WTC11 (cell line): ENCODE measurements at regions not wholly inside any gene's neighbourhood (a gene's known extent, or its start where the extent isn't known, plus 50 kb on each side); places are given as distances from the start of the nearest gene placed in this dataset.

ENCODE experiments used
- ATAC-seq: fragments of 200-7000 bp; cut with Tn5 transposase; 2 replicates; pipeline ENCODE4 v1.10.0; 2021; ENCODE audit warnings: mild to moderate bottlenecking, moderate library complexity
- CTCF ChIA-PET: fragments of 300-600 bp; sonication (Branson Sonifier 250); formaldehyde crosslinking; loops from one replicate; lab custom pipeline; 2021; ENCODE audit warnings: antibody characterized with exemption; lab: Charles Lee
- POLR2A ChIA-PET: fragments of 350-600 bp; sonication (Branson Sonifier 250); formaldehyde crosslinking; loops from one replicate; lab custom pipeline; 2021; ENCODE audit warnings: antibody characterized with exemption; lab: Charles Lee
- DNase-seq: peaks from one replicate; pipeline ENCODE4 v3.0.0; 2021; ENCODE audit warnings: low spot score
- H3K27ac Mint-ChIP-seq: 2 replicates; pipeline ENCODE4 v1.8.0; 2021; ENCODE audit warnings: mixed read lengths
- H3K27me3 Mint-ChIP-seq: 2 replicates; pipeline ENCODE4 v1.8.0; 2021; ENCODE audit warnings: low read depth, mild to moderate bottlenecking, moderate library complexity, mixed read lengths
- H3K36me3 Mint-ChIP-seq: 2 replicates; pipeline ENCODE4 v1.8.0; 2021; ENCODE audit warnings: mixed read lengths
- H3K4me1 Mint-ChIP-seq: 2 replicates; pipeline ENCODE4 v1.8.0; 2022; ENCODE audit warnings: mixed read lengths
- H3K4me3 Mint-ChIP-seq: 2 replicates; pipeline ENCODE4 v1.8.0; 2021; ENCODE audit warnings: mild to moderate bottlenecking, moderate library complexity, mixed read lengths
- H3K9me3 Mint-ChIP-seq: 2 replicates; pipeline ENCODE4 v1.8.0; 2021; ENCODE audit warnings: mixed read lengths
- ESRRA ChIP-seq: sonication (generic); formaldehyde crosslinking; IDR thresholded peaks from 2 replicates; pipeline ENCODE4 v1.8.1; 2022; ENCODE audit warnings: mild to moderate bottlenecking, missing genetic modification reagents, borderline replicate concordance
- GABPB1 ChIP-seq: sonication (generic); formaldehyde crosslinking; IDR thresholded peaks from 2 replicates; pipeline ENCODE4 v1.8.1; 2023; ENCODE audit warnings: mild to moderate bottlenecking, missing genetic modification reagents
- GRHL2 ChIP-seq: fragments of 250-450 bp; sonication (Bioruptor Pico); IDR thresholded peaks from 2 replicates; pipeline ENCODE4 v1.8.0; 2022; ENCODE audit warnings: mild to moderate bottlenecking, moderate library complexity; ENCODE audit not compliant: insufficient replicate concordance, severe bottlenecking
- GTF2I ChIP-seq: fragments of 250-450 bp; sonication (Bioruptor Pico); conservative IDR thresholded peaks from 2 replicates; pipeline ENCODE4 v1.4.0; 2021; ENCODE audit warnings: mild to moderate bottlenecking
- RELA ChIP-seq: sonication (generic); formaldehyde crosslinking; IDR thresholded peaks from 2 replicates; pipeline ENCODE4 v1.8.1; 2022; ENCODE audit warnings: missing genetic modification reagents, mild to moderate bottlenecking, borderline replicate concordance
- SOX15 ChIP-seq: fragments of 250-450 bp; sonication (Bioruptor Pico); IDR thresholded peaks from 2 replicates; pipeline ENCODE4 v1.9.0; 2021; ENCODE audit warnings: mild to moderate bottlenecking
- TEAD4 ChIP-seq: sonication (generic); formaldehyde crosslinking; IDR thresholded peaks from 2 replicates; pipeline ENCODE4 v1.8.0; 2022; ENCODE audit warnings: mild to moderate bottlenecking, missing genetic modification reagents
- ZNF416 ChIP-seq: fragments of 250-450 bp; sonication (Bioruptor Pico); IDR thresholded peaks from 2 replicates; pipeline ENCODE4 v1.9.0; 2021; ENCODE audit warnings: mild to moderate bottlenecking, inconsistent platforms
- TF ChIP-seq, protein P1 (sequence below): sonication (generic); formaldehyde crosslinking; IDR thresholded peaks from 2 replicates; pipeline ENCODE4 v1.8.1; 2023; ENCODE audit warnings: mild to moderate bottlenecking, moderate library complexity, missing genetic modification reagents
- TF ChIP-seq, protein P2 (sequence below): sonication (generic); formaldehyde crosslinking; conservative IDR thresholded peaks from 2 replicates; pipeline ENCODE4 v1.8.1; 2022; ENCODE audit warnings: mild to moderate bottlenecking, missing genetic modification reagents
- TF ChIP-seq, protein P3 (sequence below): fragments of 250-450 bp; sonication (Bioruptor Pico); IDR thresholded peaks from 2 replicates; pipeline ENCODE4 v1.9.0; 2021; ENCODE audit warnings: mild to moderate bottlenecking, borderline replicate concordance
- TF ChIP-seq, protein P4 (sequence below): sonication (generic); formaldehyde crosslinking; IDR thresholded peaks from 2 replicates; pipeline ENCODE4 v1.8.1; 2023; ENCODE audit warnings: mild to moderate bottlenecking, missing genetic modification reagents, moderate library complexity
- TF ChIP-seq, protein P5 (sequence below): fragments of 200-600 bp; IDR thresholded peaks from 2 replicates; pipeline ENCODE4 v1.8.0; 2022; ENCODE audit warnings: antibody characterized with exemption
- TF ChIP-seq, protein P6 (sequence below): fragments of 250-450 bp; sonication (Bioruptor Pico); IDR thresholded peaks from 2 replicates; pipeline ENCODE4 v2.1.2; 2022; ENCODE audit warnings: mild to moderate bottlenecking, moderate library complexity
- TF ChIP-seq, protein P7 (sequence below): sonication (generic); formaldehyde crosslinking; IDR thresholded peaks from 2 replicates; pipeline ENCODE4 v1.8.1; 2022; ENCODE audit warnings: mild to moderate bottlenecking, moderate library complexity, missing genetic modification reagents

DNA sequence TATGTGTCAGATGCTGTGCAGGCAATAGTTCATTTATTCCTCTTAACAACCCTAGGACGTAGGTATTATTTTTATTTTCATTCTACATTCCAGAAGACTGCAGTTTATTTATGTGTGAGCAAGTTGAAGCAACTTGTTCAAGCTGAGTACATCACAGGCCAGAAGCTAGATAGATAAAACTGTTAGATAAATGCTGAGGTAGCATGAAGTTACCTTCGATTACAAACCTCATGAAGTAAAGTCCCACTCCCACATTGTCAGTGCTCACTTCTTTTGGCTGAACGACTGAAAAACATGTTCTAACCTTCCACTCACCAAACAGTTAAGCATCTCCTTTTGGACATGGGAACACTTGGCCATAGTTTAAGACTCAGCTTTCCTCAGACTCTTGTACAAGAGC lies 439.2 kb downstream of the TNS1 start:
- ATAC-seq (no peak), DNase-seq (no peak)
- ChIA-PET CTCF (interaction anchor here (1.3 kb wide), 1 partner anchor 87 kb away, joined by 4 read pairs; no protein-coding TSS in a partner anchor), POLR2A (no interaction called here)
- TF ChIP-seq, protein P1, sequence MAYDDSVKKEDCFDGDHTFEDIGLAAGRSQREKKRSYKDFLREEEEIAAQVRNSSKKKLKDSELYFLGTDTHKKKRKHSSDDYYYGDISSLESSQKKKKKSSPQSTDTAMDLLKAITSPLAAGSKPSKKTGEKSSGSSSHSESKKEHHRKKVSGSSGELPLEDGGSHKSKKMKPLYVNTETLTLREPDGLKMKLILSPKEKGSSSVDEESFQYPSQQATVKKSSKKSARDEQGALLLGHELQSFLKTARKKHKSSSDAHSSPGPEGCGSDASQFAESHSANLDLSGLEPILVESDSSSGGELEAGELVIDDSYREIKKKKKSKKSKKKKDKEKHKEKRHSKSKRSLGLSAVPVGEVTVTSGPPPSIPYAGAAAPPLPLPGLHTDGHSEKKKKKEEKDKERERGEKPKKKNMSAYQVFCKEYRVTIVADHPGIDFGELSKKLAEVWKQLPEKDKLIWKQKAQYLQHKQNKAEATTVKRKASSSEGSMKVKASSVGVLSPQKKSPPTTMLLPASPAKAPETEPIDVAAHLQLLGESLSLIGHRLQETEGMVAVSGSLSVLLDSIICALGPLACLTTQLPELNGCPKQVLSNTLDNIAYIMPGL (CRISPR knock-in tag): no peak
- TF ChIP-seq, protein P2, sequence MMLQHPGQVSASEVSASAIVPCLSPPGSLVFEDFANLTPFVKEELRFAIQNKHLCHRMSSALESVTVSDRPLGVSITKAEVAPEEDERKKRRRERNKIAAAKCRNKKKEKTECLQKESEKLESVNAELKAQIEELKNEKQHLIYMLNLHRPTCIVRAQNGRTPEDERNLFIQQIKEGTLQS (CRISPR knock-in tag): no peak
- Mint-ChIP-seq H3K36me3 (peaks cover 28% of the 10 kb centered on the region), H3K27me3 (peaks cover 5% of the 10 kb centered on the region), H3K9me3 (peaks cover 45% of the 10 kb centered on the region), H3K27ac (no peak overlapping the region), H3K4me1 (no peaks in the 10 kb centered on the region), H3K4me3 (no peak overlapping the region)

DNA sequence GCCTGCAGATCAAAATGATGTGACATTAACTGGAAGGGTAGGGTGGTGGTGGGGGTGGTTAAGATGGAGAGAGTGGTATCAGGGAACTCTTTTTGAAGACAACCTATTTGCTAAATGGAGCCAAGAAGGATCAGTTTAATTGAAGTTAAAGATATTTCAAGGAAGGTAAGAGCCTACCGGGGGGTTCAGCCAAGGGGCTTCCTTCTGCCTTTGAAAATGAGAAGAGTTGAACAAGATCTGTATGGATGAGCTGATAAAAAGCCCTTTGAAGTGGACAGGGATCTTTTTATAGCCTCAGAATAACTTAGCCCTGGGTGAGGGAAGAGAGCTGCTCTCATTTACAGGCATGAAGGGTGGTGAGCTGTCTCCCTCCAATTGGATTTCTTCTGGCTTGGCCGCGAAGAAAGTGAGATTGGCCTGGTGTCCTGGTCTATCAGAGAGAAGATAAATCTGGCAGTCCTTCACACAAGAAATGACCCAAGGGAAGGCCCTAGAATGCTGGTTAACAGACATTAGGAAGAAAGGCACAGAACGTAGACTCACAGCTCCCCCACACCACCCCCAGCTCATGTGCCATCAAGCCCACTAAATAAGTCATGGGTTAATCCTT lies 439.8 kb downstream of the TNS1 start:
- POLR2A ChIA-PET: no interaction called here
- H3K27ac Mint-ChIP-seq: no peak overlapping the region
- TF ChIP-seq GABPB1 (CRISPR knock-in tag) (no peak), ZNF416 (CRISPR knock-in tag) (no peak), RELA (no peak), TEAD4 (CRISPR knock-in tag) (no peak), ESRRA (CRISPR knock-in tag) (no peak), GRHL2 (CRISPR knock-in tag) (no peak), SOX15 (CRISPR knock-in tag) (no peak), GTF2I (CRISPR knock-in tag) (no peak)
- TF ChIP-seq, protein P3, sequence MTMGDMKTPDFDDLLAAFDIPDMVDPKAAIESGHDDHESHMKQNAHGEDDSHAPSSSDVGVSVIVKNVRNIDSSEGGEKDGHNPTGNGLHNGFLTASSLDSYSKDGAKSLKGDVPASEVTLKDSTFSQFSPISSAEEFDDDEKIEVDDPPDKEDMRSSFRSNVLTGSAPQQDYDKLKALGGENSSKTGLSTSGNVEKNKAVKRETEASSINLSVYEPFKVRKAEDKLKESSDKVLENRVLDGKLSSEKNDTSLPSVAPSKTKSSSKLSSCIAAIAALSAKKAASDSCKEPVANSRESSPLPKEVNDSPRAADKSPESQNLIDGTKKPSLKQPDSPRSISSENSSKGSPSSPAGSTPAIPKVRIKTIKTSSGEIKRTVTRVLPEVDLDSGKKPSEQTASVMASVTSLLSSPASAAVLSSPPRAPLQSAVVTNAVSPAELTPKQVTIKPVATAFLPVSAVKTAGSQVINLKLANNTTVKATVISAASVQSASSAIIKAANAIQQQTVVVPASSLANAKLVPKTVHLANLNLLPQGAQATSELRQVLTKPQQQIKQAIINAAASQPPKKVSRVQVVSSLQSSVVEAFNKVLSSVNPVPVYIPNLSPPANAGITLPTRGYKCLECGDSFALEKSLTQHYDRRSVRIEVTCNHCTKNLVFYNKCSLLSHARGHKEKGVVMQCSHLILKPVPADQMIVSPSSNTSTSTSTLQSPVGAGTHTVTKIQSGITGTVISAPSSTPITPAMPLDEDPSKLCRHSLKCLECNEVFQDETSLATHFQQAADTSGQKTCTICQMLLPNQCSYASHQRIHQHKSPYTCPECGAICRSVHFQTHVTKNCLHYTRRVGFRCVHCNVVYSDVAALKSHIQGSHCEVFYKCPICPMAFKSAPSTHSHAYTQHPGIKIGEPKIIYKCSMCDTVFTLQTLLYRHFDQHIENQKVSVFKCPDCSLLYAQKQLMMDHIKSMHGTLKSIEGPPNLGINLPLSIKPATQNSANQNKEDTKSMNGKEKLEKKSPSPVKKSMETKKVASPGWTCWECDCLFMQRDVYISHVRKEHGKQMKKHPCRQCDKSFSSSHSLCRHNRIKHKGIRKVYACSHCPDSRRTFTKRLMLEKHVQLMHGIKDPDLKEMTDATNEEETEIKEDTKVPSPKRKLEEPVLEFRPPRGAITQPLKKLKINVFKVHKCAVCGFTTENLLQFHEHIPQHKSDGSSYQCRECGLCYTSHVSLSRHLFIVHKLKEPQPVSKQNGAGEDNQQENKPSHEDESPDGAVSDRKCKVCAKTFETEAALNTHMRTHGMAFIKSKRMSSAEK (CRISPR knock-in tag): no peak
- TF ChIP-seq, protein P1 (CRISPR knock-in tag): no peak
- TF ChIP-seq, protein P4, sequence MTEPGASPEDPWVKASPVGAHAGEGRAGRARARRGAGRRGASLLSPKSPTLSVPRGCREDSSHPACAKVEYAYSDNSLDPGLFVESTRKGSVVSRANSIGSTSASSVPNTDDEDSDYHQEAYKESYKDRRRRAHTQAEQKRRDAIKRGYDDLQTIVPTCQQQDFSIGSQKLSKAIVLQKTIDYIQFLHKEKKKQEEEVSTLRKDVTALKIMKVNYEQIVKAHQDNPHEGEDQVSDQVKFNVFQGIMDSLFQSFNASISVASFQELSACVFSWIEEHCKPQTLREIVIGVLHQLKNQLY (CRISPR knock-in tag): no peak
- TF ChIP-seq, protein P5, sequence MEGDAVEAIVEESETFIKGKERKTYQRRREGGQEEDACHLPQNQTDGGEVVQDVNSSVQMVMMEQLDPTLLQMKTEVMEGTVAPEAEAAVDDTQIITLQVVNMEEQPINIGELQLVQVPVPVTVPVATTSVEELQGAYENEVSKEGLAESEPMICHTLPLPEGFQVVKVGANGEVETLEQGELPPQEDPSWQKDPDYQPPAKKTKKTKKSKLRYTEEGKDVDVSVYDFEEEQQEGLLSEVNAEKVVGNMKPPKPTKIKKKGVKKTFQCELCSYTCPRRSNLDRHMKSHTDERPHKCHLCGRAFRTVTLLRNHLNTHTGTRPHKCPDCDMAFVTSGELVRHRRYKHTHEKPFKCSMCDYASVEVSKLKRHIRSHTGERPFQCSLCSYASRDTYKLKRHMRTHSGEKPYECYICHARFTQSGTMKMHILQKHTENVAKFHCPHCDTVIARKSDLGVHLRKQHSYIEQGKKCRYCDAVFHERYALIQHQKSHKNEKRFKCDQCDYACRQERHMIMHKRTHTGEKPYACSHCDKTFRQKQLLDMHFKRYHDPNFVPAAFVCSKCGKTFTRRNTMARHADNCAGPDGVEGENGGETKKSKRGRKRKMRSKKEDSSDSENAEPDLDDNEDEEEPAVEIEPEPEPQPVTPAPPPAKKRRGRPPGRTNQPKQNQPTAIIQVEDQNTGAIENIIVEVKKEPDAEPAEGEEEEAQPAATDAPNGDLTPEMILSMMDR: no peak
- TF ChIP-seq, protein P6, sequence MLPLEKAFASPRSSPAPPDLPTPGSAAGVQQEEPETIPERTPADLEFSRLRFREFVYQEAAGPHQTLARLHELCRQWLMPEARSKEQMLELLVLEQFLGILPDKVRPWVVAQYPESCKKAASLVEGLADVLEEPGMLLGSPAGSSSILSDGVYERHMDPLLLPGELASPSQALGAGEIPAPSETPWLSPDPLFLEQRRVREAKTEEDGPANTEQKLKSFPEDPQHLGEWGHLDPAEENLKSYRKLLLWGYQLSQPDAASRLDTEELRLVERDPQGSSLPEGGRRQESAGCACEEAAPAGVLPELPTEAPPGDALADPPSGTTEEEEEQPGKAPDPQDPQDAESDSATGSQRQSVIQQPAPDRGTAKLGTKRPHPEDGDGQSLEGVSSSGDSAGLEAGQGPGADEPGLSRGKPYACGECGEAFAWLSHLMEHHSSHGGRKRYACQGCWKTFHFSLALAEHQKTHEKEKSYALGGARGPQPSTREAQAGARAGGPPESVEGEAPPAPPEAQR (CRISPR knock-in tag): no peak
- TF ChIP-seq, protein P7, sequence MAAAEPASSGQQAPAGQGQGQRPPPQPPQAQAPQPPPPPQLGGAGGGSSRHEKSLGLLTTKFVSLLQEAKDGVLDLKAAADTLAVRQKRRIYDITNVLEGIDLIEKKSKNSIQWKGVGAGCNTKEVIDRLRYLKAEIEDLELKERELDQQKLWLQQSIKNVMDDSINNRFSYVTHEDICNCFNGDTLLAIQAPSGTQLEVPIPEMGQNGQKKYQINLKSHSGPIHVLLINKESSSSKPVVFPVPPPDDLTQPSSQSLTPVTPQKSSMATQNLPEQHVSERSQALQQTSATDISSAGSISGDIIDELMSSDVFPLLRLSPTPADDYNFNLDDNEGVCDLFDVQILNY (CRISPR knock-in tag): no peak
- H3K4me1 Mint-ChIP-seq: no peaks in the 10 kb centered on the region
- peaks cover 45% of the 10 kb centered on the region for H3K9me3 Mint-ChIP-seq
- no peak for DNase-seq
- CTCF ChIA-PET: no interaction called here
- peaks cover 28% of the 10 kb centered on the region for H3K36me3 Mint-ChIP-seq
- ATAC-seq: no peak
- H3K4me3 Mint-ChIP-seq: no peak overlapping the region
- peaks cover 5% of the 10 kb centered on the region for H3K27me3 Mint-ChIP-seq
